GM19468 (cell line): ENCODE measurements at regions not wholly inside any gene's neighbourhood (a gene's known extent, or its start where the extent isn't known, plus 50 kb on each side); places are given as distances from the start of the nearest gene placed in this dataset.
"Not testable (repeated sequence)": the region's sequence is repeated elsewhere in the genome, so short reads cannot be mapped to it uniquely, and the experiment has no call there.

ENCODE experiments used
- ATAC-seq: cut with Tn5 transposase; IDR thresholded peaks from one replicate; pipeline ENCODE4 v1.9.1; 2021; ENCODE audit warnings: mild to moderate bottlenecking, moderate library complexity, moderate number of reproducible peaks; ENCODE audit not compliant: unreplicated experiment; ENCODE audit errors: extremely low read depth

- ATAC-seq, result no peak
Observed at GRCh38 chr7:52197221-52197620, 838.2 kb upstream of the POM121L12 start.

GRCh38 chr7:52195664-52196063 is 839.8 kb upstream of the POM121L12 start:
- no peak for ATAC-seq

- no peak for ATAC-seq
Observed at GRCh38 chr7:52189153-52189778, 846.2 kb upstream of the POM121L12 start.

- no peak for ATAC-seq
Observed at GRCh38 chr7:52184006-52184703, 851.3 kb upstream of the POM121L12 start.

- no peak for ATAC-seq
Observed at GRCh38 chr7:52179934-52180333, 855.5 kb upstream of the POM121L12 start.

GRCh38 chr7:52168085-52168484 is 851.5 kb upstream of the COBL start:
- no peak for ATAC-seq

- no peak for ATAC-seq
Observed at GRCh38 chr7:52163311-52163710, 846.7 kb upstream of the COBL start.

GRCh38 chr7:52161483-52161882 is 844.9 kb upstream of the COBL start:
- ATAC-seq, result no peak

GRCh38 chr7:52159421-52159820 is 842.8 kb upstream of the COBL start:
- not testable (repeated sequence) for ATAC-seq

- no peak for ATAC-seq
Observed at GRCh38 chr7:52154382-52154781, 837.8 kb upstream of the COBL start.

GRCh38 chr7:52151559-52151958 is 835.0 kb upstream of the COBL start:
- ATAC-seq, result no peak

GRCh38 chr7:52150952-52151351 is 834.3 kb upstream of the COBL start:
- ATAC-seq, result no peak

GRCh38 chr7:52146871-52147634 is 830.4 kb upstream of the COBL start:
- no peak for ATAC-seq

GRCh38 chr7:52143219-52143618 is 826.6 kb upstream of the COBL start:
- ATAC-seq, result no peak

- no peak for ATAC-seq
Observed at GRCh38 chr7:52140851-52141250, 824.2 kb upstream of the COBL start.

- ATAC-seq, result no peak
Observed at GRCh38 chr7:52135403-52135802, 818.8 kb upstream of the COBL start.

- no peak for ATAC-seq
Observed at GRCh38 chr7:52129278-52129677, 812.7 kb upstream of the COBL start.

- ATAC-seq, result no peak
Observed at GRCh38 chr7:52120912-52121311, 804.3 kb upstream of the COBL start.

GRCh38 chr7:52119537-52119936 is 802.9 kb upstream of the COBL start:
- ATAC-seq, result no peak

GRCh38 chr7:52114509-52114908 is 797.9 kb upstream of the COBL start:
- no peak for ATAC-seq

GRCh38 chr7:52114056-52114455 is 797.4 kb upstream of the COBL start:
- ATAC-seq, result no peak
